ENCODE measurements at regions not wholly inside any gene's neighbourhood (a gene's known extent, or its start where the extent isn't known, plus 50 kb on each side); places are given as distances from the start of the nearest gene placed in this dataset.

- TF ChIP-seq CTCF (conservative IDR thresholded peaks at IDR 0.05; ENCODE audit: low read depth, low read length) (no peak), EZH2 (IDR thresholded peaks at IDR 0.05; ENCODE audit: borderline replicate concordance, low read depth, low read length, poor library complexity, severe bottlenecking) (no peak)
These were observed 531.5 kb downstream of the TNS1 start for GRCh38 chr2:217471319-217471718.
